GM12892 (cell line): ENCODE measurements at regions not wholly inside any gene's neighbourhood (a gene's known extent, or its start where the extent isn't known, plus 50 kb on each side); places are given as distances from the start of the nearest gene placed in this dataset.

ENCODE experiments used
- POLR2AphosphoS5 ChIP-seq: IDR thresholded peaks from 2 replicates; pipeline ENCODE4 v1.6.1; 2011; ENCODE audit warnings: low read depth, low read length, control low read depth
- TAF1 ChIP-seq: IDR thresholded peaks from 2 replicates; pipeline ENCODE4 v1.6.1; 2011; ENCODE audit warnings: low read depth, mild to moderate bottlenecking, control low read depth, low read length, borderline replicate concordance

DNA sequence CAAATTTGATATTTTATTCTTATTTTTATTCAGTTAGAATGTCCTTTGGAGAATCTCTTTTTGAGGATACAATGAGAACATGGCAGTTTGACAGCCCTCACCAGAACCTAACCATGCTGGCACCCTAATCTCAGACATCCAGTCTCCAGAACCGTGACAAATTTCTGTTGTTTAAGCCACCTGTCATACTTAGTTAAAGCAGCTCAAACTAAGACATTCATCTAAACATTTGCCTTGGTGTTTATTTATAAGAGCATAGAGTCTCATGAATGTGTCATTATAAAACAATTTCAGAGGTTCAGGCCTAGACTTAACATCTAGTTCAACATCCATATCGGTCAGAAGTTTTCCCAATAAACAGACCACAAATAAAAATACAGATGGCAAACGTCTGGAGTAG is 125.1 kb upstream of the FUNDC1 start:
- TF ChIP-seq TAF1 (no peak), POLR2AphosphoS5 (no peak)
